HG03571 (cell line): ENCODE measurements at regions not wholly inside any gene's neighbourhood (a gene's known extent, or its start where the extent isn't known, plus 50 kb on each side); places are given as distances from the start of the nearest gene placed in this dataset.
"Not testable (repeated sequence)": the region's sequence is repeated elsewhere in the genome, so short reads cannot be mapped to it uniquely, and the experiment has no call there.

ENCODE experiments used
- ATAC-seq: cut with Tn5 transposase; IDR thresholded peaks from one replicate; pipeline ENCODE4 v1.9.1; 2021; ENCODE audit not compliant: unreplicated experiment

DNA sequence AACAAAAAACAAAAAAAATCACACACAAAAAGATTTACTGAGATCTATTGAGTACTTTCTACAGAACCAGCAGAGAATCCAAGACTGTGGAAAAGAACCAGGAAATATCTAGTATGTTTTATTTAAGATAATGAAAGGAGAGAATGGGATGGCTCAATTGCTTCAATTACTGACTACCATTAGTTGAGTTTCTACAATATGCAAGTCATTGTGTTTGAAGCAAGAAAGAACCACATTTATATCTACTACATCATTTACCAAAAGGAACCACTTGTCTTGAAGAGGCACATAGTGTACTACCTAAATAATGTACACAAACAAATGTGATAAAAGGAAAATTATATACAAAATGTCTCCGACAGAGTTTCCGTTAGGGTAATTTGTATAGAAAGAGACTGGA is 325.9 kb upstream of the TNC start:
- no peak for ATAC-seq

DNA sequence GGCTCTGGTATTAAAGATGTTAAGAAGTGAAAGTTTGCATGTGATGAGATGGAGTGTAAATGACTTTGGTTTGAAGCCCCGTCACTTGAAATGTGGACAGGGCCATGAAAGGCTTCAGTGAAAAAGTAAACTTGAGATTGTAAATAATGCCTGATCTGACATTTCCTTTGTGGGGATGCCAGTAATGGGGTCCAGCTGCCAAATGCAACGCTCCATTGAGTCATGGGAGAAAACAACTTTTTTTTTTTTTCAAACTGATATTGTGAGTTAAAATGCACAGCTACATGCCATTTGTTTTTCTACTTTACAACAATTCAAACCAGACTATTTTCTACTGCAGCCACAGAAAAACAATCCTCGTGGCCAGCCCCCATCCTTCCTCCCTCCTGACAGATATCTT is 327.0 kb upstream of the TNC start:
- ATAC-seq, result no peak

DNA sequence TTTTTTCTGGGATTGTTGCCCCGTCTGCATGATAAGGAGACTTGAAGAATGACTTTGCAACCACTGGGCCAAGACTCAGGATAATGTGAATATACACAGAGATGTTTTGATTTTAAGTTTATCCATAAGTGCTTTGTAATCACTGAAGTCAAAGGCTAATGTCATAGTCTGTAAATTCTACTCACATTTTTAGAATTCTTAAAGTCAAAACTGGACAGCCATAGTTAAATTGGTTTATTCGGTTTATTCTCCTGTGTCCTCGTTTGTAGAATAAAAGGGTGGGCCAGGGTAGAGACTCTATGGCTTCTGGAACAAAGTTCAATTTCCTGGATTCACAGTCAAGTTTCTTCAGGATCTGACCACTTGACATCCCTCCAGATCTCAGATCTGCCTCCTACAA is 327.7 kb upstream of the TNC start:
- no peak for ATAC-seq

DNA sequence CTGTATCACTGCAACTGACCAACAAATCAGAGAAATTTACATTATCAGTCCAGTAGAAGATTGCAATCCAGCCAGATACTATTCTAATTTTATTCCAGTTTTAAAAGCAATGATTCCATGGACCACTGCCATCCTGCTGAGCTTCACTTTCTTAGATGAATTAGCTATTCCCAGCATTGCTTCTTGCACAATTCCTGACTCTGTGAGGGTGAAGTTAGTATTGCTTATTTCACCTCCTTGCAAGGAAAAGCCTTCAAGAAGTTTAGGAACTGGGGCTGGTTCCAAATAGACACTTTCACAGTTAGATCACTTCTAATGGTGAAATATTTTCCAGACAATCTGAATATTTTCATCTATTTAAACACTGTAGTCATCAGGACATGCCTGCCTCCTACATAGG is 338.6 kb upstream of the TNC start:
- ATAC-seq, result no peak

DNA sequence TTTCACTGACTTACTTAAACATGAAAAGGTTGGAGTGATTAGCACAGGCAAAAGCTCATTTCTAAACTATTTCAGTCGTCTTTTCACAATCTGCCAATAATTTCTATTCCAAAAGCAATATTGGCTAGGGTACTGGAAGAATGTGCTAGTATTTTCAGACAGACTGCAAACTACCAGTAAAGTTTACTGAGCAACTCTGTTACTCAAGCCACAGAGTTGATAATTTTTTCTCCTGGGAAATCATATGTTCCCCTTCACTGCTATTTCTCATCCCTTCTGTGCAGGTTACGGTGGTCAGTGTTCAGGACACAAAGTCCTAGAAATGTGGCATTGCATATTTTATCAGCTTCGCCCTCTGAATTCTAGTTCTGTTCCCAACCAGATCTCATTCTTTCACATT is 343.3 kb upstream of the TNC start:
- no peak for ATAC-seq

DNA sequence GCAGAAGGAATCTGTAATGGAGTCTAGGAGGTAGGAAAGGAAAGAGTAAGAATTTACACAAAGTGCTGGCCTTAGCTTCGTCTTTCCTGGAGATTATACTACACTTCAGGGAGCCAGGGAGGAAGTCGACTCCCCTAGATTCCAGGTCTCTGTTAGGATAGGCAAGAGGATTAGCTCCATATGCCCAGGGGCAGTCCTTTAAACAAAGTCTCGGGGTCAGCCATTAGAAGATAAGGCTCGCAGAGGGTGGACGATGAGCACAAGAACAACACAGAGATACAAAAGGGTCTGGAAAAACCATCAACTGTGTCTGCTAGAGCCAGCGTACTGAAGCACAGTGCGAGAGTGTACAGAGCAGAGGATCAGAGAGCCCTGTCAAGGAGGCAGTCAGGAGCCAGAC is 344.7 kb upstream of the TNC start:
- no peak for ATAC-seq

DNA sequence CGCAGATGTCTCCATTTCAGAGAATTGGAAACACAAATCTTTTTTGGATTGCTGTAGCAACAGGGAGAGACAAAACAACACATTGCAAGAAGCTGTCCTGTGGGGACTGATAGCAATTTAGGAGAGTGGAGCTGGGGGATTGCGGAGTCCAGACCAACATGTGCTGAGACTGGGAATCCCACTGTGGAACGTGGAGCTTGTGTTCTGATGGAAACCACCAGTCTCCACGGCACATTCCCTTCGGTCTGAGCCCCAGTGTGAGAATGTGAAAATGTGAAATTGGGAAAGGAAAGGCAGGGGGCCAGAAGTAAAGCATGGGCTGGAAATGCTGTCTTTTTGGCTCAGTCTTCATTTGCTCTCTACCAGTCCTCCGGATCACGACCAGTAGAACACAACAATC is 348.8 kb upstream of the TNC start:
- ATAC-seq, result no peak

DNA sequence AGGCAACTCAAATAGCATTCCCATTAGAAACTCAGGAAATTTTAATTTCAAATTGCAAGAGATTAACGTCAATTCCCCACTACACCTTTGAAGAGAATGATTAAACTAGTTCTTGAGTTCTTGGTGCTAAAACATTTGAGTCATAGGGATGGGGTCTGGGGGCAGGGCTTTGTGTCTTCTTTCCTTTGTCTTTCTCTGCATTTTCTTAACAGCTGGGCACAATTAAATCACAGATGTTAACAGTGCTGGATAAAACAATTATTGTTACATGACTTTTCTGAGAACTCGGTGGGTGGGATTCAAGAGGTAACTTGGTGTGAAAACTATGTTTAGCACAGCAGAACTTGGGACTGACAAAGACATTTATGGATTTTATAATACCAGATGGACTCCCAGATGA is 351.9 kb upstream of the TNC start:
- no peak for ATAC-seq

DNA sequence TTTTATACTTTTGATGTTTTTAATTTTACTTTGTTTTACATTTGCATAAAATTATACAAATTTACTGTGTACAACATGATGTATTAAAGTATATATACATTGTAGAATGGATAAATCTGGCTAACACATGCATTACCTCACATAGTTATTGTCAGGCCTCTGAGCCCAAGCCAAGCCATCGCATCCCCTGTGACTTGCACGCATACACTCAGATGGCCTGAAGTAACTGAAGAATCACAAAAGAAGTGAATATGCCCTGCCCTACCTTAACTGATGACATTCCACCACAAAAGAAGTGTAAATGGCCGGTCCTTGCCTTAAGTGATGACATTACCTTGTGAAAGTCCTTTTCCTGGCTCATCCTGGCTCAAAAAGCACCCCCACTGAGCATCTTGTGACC is 355.1 kb upstream of the TNC start:
- not testable (repeated sequence) for ATAC-seq

DNA sequence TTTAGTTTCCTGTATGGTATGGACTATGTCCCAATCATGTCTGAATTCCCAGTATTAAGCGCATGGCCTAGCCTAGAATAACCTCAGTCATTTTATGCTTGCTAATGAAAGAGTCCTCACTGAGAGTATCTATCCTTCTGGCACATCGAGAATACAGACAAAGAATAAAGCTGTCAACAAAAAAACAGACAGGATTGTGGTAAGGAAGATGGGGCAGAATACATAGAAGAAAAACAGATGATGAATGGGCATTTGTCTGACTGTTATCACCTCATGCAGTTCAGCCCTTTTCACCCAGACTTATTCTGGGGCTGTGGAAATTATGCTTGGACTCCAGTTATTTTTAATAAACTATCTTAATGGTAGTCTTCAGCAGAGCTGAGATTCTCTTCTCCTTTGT is 363.8 kb upstream of the TNC start:
- ATAC-seq, result no peak

DNA sequence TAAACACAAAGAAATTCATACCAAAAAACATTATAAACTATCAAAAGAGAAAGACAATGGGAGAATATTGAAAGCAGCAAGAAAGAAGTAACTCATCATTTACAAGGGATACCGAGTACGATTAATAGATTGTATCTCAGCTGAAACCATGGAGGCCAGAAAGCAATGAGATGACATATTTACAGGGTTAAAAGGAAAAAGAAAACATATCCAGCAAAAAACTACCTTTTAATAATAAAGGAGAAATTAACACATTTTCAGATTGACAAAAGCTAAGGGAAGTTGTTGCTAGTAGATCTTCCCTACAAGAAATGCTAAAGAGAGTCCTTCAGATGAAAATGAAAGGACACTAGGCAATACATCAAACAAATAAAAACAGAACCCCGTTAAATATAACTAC is 364.8 kb upstream of the TNC start:
- ATAC-seq, result no peak

DNA sequence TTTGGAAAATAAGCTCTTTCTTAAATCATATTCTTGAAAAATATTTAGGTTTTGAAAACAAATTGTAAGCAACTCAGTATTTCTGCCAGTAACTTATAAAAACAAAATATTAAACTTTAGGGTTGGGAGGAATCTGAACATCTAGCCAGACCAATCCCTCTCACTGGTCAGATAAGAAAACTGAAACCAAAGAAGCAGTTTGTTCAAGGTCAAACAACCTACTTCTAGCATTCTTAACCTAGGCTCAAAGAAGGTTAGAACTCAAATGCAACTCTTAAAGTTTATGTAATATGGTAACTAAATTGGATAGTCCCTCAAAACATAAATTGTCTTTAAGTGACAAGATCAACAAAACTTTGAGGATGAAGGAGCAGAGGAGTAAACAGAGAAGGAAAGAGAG is 374.9 kb upstream of the TNC start:
- no peak for ATAC-seq

DNA sequence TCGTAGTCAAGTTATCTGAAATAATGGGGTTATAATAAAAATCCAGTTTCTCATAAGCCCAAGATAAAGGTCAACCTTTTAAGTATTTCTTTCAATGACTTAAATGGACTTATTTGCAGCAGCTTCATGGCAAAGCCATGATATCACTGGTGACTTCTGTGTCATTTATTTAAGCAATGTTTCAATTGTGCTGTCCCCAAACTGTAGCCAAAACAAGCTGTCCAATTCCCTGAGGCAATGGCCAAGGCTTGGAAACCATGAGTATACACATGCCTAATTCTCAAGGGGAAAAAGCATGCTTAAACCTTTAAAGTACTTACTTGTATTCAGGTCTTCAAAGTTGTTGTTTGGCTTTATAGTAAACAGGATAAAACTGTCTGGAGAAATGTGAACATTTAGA is 376.4 kb upstream of the TNC start:
- ATAC-seq, result no peak

DNA sequence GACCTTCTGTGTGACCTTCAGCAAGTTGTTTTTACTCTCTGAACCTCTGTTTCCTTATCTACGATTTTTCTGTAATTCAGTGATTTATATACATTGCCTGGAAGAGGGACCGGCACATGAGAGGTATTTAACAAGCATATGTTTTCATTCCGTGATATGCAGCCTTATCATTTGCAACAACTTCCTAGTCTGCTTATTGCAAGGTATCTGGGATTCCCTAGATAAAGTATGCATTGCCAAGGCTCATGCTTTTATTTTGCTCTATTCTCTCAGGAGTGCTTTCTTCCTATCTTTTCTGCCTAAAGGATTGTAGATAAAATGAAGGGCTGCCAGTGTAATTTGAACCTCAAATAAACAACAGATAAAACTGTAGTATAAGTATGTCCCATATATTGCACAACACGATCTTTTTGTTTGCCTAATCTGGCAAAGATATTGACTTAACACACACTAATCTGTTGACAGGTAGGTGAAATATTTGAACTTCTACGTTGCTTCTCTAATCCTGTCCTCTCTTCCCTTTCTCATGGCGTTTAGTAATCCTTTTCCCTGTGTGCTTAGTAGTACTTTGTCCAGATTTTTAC is 377.2 kb upstream of the TNC start:
- no peak for ATAC-seq

DNA sequence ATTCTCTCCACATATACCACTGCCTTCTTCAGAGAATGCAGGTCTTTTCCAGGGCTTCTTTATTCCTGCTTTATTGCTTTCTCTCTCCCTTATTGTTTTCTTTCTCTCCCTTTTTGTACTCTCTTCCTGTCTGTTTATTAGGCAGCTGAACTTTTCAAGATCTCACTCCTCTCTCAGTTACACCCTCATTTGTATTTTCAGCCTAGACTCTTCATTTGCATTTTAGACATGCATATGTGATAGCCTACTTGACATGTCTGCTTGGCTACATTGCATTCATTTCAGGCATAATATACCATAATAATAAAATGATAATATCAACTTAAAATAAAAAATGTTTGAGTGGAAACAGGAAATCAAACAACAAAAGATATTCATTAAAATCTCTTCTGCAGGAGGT is 377.9 kb upstream of the TNC start:
- no peak for ATAC-seq

DNA sequence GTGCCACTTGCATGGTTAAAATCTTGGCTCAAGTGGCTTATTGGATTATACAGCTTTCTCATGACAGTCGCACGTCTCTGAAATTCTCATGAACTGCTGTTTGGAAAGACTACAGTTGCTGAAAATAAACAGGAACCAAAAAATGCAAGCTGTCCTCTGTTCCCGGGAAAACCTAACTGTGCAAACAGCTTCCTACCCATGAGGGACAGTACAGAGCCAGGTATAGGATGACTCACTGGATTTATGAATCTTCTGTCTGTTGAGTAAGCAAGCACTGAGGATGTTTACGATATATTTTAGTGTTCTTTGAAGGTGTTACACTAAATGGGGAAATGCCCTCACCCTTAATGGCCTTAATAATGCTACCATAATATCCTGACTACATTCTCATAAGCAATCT is 380.3 kb upstream of the TNC start:
- ATAC-seq, result no peak

DNA sequence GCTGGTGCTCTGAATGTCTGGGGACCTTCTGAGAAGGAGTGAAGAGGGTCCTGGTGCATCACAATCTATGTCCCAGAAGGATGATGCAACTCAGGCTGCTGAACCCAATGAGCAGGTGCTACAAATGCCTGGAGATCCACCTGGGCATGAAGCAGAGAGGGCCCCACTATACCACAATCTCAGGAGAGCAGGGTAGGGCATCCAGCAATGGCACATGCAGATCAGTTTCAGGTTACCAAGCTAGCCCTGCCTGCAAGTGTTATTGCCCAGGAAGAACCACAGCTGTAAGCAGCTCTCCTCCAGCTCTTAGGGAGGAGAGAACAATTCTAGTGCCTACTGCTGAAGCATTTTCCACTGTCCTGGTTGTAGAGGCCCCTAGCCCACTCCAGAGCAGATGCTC is 389.2 kb upstream of the TNC start:
- ATAC-seq, result no peak

DNA sequence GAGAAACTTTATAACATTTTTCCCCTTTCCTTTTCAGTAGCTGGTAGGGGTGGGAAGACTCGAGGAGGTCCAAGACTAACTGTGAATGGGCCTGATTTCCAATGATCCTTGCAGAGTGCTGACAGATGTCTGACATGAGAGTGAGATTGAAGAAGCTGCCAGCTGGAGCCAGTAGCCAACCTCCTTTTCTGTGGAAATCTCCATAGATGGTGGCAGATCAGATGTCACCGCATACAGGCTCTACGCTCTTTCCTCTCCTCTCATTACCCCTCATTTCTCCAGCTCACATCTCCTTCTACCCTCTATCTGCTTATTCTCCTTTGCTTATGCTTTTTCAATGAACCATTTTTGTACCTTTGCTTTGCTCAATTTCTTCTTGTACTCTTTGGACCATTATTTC is 395.2 kb upstream of the TNC start:
- no peak for ATAC-seq

DNA sequence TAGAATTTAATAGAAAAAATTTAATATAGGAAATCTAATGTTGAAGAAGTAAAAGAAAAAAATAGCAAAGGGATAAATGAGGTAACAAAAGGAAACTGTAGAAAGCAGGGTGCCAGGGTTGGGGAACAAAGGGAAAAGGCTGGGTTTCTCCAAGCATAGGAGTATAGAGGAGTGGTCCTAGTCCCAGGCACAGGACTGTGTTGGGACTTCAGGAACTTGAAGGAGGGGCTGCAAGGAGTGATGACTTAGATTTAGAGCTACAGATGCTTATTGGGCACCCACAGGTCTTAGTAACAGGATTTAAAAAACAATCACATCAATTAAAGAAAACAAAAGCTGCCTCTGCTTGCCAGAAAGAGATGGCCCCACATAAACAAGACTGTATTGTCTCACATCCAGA is 396.5 kb upstream of the TNC start:
- ATAC-seq, result no peak

DNA sequence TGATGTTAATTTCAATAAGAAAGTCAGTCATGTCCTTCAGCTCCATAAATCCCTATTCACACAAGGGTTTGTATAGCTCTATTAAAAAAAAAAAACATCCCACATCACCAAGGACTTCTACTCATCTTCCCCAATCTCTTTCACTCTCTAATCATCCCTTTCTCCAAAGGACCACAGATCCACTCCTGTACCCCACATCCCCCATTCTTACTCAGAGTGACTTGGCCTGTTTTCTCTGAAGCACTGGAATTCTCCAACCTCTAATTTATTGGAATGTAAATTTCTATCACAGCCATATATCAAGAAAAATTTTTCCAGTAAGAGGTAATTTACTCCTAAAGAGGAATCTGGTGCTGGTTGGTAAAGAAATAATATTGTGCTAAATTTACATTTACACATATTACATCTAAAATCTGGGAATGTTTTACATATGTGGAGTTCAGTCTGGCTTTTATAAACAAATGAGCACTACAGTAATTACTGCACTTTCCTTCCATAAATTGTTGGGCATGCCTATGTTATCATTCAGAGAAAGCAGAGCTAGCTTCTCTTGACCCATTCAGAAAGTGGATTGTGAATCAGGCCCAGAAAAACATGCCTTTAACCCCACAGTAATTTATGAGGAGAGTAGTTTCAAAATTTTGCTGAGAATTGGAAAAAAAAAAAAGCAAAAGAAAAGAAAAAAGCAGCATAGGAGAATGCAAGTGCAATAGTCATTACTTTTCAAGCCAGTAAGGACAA is 399.5 kb upstream of the TNC start:
- ATAC-seq, result no peak

DNA sequence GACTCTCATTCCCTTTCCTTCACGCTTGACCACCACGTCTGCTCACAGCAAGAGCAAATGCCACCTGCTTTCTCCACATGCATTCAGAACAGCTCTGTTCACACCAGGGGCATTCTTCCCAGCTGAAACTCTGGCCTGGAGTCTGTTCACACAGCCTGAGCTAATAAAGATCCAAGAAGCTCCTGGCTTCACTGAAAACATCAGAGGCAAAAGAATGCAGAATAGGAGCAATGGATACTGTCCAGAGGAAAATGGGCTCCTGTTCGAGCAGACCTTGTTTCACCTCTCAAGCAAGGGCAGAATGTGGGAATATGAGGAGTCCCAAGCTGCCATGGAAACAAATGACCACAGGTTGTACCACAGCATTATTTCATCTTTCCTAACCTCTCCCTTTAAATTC is 402.7 kb upstream of the TNC start:
- ATAC-seq, result no peak

DNA sequence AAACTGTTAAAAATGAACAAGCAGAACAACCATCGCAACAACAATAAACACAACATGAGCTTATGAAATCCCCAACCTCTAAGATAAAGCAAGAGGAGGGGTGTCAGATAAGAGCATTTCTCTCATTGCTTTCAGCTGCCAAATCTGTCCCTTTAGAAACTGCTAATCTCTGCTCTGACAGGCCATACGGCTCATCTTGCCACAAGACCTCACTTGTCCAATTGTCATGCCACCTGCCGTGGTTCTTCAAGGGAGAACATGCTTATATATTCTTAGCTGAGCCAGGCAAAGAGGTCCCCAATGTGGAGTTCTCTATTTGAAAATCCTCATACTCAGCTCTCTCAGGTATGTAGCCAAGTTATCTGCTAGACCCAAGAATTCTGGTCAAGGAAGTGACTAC is 405.0 kb upstream of the TNC start:
- no peak for ATAC-seq

DNA sequence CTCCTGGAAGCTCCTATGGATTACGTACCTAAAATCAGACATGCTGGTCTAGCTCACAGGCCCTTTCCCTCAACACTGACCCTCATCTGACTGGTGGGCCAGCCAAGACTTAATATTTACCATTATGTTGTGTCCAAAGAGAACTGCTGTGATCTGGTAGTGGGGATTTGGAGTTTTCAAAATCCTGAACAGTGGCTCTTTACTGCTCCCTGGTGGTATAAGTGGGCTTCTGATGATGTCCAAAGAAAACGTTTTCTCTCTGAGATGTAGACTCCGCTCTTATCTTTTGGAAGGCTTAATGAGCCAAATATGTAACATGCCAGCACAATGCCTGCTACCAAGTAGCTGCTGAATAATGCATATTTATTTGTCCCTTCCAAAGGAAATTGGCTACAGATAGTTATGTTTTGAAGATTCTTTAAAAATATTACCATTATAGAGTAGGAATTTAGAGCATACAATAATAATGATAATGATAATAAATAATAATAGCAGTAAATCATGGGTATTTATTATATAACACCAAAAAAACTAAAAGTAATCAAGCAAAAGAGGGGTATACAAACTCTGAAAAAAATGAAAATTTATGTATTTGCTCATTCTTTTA is 406.6 kb upstream of the TNC start:
- ATAC-seq, result no peak
